Right forelimb (tissue), 1 donor: ENCODE measurements at regions not wholly inside any gene's neighbourhood (a gene's known extent, or its start where the extent isn't known, plus 50 kb on each side); places are given as distances from the start of the nearest gene placed in this dataset.

ENCODE experiments used
- DNase-seq: peaks from one replicate; pipeline ENCODE4 v3.0.0-alpha.2; 2018

DNA sequence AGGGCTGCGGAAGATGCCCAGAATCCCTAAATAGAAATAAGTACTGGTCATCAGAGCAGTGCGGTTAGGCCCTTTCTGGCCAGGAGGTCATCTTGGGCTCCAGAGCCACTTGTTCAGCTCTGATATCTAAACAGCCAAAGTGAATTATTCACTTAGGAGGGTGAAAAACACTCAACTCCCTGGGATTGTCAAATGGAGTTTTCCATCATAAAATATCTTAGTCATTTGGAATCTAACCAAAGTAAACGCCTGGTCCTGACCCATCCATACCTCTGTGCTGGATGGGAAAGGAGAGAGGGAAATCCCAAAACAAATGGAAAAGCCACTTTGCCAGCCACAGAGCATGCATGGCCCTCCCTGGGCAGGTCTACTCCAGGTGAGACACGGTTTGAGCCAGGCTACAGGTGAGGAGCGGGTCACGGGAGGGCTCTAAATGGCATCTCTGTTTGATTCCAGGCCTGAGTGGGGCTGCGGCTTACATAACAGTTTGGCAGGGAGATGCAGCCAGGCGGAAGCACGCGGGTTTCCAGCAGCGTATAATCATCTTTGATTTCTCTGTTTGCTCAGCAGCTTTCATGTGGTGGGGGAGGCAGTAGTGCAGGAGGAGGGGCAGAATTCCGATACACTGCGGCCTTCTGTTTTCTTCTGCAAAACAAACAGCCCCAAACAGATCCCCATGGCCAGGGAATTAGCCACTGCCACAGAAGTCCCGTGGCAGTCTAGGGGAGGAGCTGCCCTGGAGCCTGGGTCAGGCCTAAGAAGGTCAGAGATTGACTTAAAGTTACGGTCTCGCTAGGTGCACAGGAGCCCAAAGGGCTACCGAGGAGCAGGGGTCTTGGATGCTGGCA is 59.1 kb upstream of the ZNF648 start:
- DNase-seq = peak; percentile 60

DNA sequence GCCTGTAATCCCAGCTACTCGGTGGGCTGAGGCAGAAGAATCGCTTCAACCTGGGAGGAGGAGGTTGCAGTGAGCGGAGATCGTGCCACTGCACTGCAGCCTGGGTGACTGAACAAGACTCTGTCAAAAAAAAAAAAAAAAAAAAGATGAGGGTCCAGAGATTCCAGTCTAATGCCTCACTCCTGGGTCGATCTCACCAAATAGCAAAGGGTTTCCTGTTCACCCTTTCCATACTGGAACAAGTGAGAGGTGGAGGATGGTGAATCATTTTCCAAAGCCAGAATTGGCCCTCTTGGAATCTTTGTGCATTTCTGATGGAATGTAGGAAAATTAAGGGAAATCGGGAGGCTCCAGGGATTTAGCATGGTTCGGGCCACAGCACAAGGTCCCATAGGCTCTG is 58.1 kb upstream of the ZNF648 start:
- no peak for DNase-seq

DNA sequence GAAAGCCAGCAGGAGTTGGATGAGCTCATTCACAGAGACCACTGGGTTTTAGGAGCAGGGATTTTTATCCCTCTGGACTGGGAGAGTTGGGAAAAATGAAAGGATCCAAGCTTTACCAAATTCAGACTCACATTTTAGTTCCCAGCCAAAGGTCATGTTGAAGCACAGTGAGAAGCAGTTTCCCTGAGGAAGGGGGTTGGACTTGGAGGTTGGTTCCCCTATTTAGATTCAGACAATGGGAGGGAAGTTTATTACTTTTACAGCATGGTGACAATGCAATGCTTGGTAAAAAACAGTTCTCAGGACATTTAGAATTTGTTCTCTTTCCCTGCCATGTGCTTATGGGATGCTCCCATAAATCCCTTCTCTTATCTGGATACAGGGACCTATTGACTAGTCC is 57.3 kb upstream of the ZNF648 start:
- no peak for DNase-seq

DNA sequence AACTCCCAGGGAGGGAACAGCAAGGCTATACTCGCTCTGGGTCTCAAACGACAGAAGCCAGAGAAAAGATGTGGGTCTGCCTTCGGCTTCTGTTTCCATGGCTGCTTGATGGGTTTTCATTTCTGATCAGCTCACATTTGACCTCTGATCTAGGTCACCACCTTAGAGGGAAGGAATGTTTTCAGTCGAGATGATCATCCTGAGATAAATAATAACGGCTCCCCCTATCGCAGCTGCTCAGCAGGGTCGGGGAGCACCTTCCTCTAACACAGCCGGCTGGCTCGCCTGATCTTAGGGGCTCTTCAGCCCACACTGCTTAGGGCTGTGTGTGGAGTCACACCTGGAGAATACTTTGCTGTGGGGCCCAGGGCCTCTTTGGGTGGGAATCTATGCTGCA is 53.1 kb upstream of the ZNF648 start:
- no peak for DNase-seq

DNA sequence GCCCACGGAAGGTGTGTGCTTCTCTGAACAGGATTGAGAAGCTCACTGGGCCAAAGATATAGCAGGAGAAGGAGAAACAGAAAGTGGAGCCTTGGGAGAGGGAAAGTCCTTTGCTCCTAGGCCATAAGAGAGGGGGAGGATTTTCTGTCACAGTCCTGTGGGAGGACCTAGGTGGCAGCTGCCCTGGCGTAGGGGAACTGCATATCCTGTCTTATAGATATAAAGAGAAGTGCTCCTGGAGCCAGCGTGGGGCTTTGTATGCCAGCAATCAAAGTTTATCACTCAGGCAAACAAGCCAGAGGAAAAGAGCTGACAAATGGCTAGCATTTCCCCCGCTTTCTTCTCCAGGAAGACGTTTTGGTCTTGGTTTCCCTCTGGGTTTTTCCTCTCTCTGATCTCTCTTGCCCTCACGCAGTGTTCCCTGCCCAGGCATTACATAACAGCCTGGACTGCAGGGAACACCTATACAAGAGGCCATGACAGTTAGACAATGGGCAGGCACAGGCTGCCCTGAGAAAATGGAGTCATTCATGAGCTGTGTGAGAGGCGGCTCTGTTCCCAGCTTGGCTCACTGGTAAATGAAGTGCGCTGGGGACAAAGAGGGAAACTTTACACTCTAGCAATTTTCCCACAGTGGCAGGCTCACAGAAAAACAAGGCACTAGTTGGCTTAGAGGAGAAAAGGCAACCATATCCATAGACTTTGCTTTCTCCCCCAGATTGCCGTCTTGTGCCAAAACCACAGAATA is 52.5 kb upstream of the ZNF648 start:
- DNase-seq = no peak

DNA sequence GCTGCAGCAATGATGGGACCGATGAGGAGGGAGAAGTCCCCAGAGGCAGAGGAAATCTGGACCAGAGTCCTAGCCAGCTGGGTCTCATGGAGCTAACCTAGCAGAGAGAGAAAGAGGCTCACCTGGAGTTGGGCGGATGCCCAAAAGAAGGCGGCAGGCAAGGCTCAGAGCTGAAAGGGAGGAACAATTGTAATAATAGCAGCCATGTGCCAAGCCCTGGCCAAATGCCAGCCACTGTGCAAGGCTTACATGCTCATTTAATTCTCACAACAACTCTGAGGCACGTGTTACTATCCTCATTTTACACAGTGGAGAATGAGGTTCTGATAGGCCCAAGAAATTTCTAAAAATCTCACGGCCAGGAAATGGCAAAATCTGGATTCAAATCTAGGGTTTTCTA is 50.0 kb upstream of the ZNF648 start:
- no peak for DNase-seq
